Activated naive CD8-positive, alpha-beta T cell (primary cell): ENCODE measurements at regions not wholly inside any gene's neighbourhood (a gene's known extent, or its start where the extent isn't known, plus 50 kb on each side); places are given as distances from the start of the nearest gene placed in this dataset.
"Not testable (repeated sequence)": the region's sequence is repeated elsewhere in the genome, so short reads cannot be mapped to it uniquely, and the experiment has no call there.

Source experiments
- H3K27ac Mint-ChIP-seq: one replicate; pipeline ENCODE4 v1.8.0; 2021; ENCODE audit warnings: mixed read lengths
- H3K27me3 Mint-ChIP-seq: one replicate; pipeline ENCODE4 v1.8.0; 2021; ENCODE audit warnings: mixed read lengths
- H3K36me3 Mint-ChIP-seq: one replicate; pipeline ENCODE4 v1.8.0; 2021; ENCODE audit warnings: mixed read lengths
- H3K4me1 Mint-ChIP-seq: one replicate; pipeline ENCODE4 v1.8.0; 2021; ENCODE audit warnings: low read depth, mixed read lengths
- H3K4me3 Mint-ChIP-seq: one replicate; pipeline ENCODE4 v1.8.0; 2021; ENCODE audit warnings: mild to moderate bottlenecking, mixed read lengths
- H3K9me3 Mint-ChIP-seq: one replicate; pipeline ENCODE4 v1.8.0; 2021; ENCODE audit warnings: low read depth, mixed read lengths

DNA sequence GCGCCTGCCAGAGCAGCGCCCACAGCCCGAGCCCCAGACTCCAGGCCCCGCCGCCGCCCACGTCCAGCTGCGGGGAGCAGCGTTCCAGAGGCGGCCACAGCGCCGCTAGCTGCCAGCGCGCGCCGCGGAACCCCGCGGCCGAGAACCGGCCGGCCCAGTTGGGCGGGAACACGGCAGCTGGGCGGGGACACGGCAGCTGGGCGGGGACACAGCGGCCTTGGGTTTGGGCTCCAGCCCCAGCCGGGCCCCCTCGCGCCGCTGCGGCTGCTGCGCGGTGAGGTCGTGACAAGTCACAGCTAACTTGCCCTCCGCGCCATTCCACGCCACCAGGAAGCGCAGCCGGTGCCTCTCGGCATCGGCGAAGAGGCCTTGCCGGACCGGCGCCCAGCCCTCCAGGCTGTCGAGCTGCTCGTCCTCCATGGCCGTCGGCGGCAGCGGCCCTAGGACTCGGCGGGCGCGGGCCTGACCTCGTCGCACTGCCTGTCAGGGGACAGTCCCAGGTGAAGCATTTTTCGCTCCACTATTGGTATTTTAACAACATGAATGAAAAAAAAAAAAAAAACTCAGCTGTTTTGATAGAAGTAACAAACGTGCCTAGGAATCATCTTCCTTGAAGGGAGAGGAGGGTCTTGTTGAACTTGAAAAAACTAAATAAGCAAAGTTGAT is 56.6 kb upstream of the GOLGA8N start:
- H3K27ac Mint-ChIP-seq, H3K27me3 Mint-ChIP-seq, H3K9me3 Mint-ChIP-seq, H3K36me3 Mint-ChIP-seq, H3K4me1 Mint-ChIP-seq: not testable (repeated sequence)
- H3K4me3 Mint-ChIP-seq = peak overlapping the region; percentile 70

DNA sequence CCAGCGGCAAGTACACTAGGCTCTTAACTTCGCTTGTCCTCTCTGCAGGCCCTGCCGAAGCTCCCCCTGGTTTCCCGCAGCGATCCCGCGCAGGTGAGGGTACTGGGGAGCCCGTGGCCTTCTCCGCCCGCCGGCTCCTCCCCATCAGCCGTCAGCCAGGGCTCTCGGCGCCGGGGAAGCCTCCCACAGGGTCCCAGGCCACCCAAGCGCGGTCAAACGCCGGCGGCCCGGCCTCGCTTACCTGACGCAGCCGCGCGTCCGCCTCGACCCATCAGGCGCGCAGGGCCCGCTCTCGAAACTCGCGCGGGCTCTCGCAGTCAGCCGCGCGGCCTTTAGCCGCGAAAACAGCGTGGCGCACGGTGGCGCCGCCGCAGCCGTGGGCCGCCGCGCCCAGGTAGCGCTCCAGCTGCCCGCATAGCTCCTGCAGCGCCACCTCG is 57.2 kb upstream of the GOLGA8N start:
- H3K27ac Mint-ChIP-seq, H3K27me3 Mint-ChIP-seq, H3K4me3 Mint-ChIP-seq, H3K9me3 Mint-ChIP-seq, H3K4me1 Mint-ChIP-seq, H3K36me3 Mint-ChIP-seq: not testable (repeated sequence)

DNA sequence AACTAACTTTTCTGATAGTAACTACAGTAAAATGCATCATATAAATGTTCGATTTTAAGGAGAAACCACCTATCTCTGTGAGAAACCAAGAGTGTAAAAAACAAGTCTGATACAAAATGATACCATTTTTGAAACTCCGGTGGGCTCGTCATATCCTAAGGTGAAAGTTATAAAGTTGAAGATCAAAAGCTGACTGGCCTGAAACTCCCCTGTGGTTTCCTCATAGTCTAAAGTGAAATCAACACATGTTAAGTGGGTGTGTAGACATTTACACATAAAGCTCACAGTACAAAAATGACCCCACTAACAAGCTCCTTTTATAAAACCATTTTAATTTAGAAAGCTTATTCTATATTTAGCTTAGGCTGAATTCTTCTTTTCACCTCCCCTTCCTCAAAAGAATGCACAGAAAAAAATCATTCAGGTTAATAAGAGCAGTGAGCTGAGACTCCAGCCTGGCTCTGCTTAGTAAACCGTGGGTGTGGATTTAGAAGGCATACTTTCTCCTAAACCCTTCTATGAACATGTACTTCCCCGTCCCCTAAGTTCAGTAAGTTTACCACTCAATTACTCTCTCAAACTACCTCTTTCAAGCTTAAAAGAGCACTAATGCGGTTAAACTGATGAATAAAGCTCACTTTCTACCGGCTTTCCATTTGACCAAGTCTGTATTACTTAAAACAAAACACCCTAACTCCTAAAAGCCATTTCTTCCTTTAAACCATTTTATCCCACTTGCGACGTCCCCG is 57.9 kb upstream of the GOLGA8N start:
- not testable (repeated sequence) for H3K4me1 Mint-ChIP-seq, H3K27ac Mint-ChIP-seq, H3K27me3 Mint-ChIP-seq, H3K9me3 Mint-ChIP-seq, H3K36me3 Mint-ChIP-seq, H3K4me3 Mint-ChIP-seq

DNA sequence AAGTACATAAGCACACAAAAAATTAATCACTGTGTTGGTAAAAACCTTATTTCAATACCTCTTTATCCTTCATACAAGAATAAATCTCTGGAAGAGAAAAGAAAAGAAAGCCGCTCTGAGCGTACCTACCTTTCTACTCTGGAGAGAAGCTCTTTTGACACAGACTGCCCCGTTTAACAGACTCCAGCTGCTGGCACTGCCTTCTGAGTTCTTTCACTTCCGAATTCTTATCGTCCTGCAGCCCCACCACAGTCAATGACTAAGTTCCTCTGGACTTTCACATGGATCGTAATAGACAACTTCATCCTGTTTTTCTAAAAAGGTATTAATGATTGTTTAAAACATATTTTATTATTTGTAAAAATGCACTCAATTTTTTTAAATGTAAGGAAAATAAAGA is 67.5 kb upstream of the GOLGA8O start:
- not testable (repeated sequence) for H3K4me1 Mint-ChIP-seq

DNA sequence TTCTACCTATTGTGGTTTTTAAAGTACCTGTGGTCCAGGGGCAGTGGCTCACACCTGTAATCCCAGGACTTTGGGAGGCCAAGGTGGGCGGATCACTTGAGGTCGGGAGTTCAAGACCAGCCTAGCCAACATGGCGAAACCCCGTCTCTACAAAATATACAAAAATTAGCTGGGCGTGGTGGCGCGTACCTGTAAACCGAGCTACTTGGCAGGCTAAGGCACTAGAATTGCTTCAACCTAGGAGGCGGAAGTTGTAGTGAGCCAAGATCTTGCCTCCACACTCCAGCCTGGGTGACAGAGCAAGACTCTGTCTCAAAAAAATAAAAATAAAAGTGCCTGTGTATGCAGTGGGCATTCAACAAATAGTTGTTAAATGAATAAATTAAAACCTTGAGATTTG is 67.0 kb upstream of the GOLGA8O start:
- not testable (repeated sequence) for H3K27ac Mint-ChIP-seq, H3K4me1 Mint-ChIP-seq, H3K4me3 Mint-ChIP-seq, H3K9me3 Mint-ChIP-seq, H3K36me3 Mint-ChIP-seq, H3K27me3 Mint-ChIP-seq

More for the DNA sequence above, 67.5 kb upstream of the GOLGA8O start:
- H3K27me3 Mint-ChIP-seq, H3K27ac Mint-ChIP-seq, H3K9me3 Mint-ChIP-seq, H3K36me3 Mint-ChIP-seq, H3K4me3 Mint-ChIP-seq: not testable (repeated sequence)

DNA sequence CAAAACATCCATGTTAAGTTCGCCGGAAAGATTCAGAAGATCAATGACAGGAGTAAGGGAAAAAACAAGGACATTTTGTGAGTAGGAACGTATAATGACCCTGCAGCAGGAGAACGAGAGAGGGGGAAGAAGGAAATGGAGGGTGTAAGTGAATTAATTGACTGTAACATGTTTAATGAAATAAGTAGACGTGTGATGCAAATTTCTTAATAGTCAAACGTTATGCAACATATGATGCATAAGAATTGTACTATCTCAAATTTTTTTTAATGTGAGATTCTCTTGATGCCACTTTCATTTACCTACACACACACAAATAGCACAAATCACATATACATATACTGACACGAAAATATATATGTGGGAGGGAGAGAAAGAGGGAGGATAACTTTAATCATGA is 63.5 kb upstream of the GOLGA8O start:
- H3K36me3 Mint-ChIP-seq, H3K27ac Mint-ChIP-seq, H3K27me3 Mint-ChIP-seq, H3K9me3 Mint-ChIP-seq, H3K4me3 Mint-ChIP-seq, H3K4me1 Mint-ChIP-seq: not testable (repeated sequence)

DNA sequence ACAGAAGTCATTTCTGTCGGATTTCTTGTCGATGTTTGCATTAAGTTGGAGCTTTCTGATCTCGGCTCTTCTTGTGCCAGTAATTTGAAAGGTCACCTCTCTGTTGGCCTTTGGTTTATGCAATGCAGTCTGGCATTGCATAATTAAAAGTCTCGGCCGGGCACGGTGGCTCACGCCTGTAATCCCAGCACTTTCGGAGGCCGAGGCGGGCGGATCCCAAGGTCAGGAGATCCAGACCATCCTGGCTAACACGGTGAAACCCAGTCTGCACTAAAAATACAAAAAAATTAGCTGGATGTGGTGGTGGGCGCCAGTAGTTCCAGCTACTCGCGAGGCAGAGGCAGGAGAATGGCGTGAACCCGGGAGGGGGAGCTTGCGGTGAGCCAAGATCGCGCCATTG is 62.6 kb upstream of the GOLGA8O start:
- not testable (repeated sequence) for H3K27ac Mint-ChIP-seq, H3K9me3 Mint-ChIP-seq, H3K27me3 Mint-ChIP-seq, H3K4me1 Mint-ChIP-seq, H3K4me3 Mint-ChIP-seq, H3K36me3 Mint-ChIP-seq

DNA sequence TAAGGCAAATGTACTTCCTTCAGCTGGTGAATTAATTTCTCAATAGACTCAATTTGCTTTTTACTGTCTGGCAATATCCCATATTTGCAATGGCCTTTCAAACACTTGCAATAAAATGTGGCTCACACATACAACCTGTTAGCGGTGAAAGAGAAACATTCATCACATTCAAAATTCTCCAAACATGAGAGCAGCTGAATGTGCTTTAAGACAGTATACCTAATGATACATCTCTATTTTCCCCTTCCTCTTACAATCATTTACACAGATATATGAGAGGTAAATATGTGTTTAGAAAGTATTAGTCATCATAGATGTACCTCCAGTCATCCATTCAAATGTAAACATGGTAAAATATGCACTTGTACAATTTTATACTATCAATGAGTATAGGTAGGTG is 61.5 kb upstream of the GOLGA8O start:
- H3K9me3 Mint-ChIP-seq, H3K36me3 Mint-ChIP-seq: not testable (repeated sequence)

DNA sequence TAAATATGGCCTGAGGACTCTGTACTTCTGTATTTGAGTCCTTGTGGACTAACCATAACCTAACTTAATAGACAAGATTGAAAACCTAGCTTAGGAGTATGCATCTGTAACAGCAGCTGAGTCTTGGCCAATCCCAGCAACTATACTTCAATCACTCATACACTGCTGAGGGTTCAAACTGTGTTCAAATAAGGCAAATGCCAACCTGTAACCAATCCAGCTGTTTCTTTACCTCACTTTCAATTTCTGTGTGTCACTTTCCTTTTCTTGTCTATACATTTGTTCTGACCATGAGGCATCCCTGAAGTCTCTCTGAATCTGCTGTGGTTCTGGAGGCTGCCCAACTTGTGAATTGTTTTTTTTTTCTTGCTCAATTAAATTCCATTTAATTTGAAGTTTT is 57.9 kb upstream of the GOLGA8O start:
- H3K27ac Mint-ChIP-seq, H3K4me1 Mint-ChIP-seq, H3K4me3 Mint-ChIP-seq, H3K9me3 Mint-ChIP-seq, H3K27me3 Mint-ChIP-seq, H3K36me3 Mint-ChIP-seq: not testable (repeated sequence)

More for the DNA sequence above, 61.5 kb upstream of the GOLGA8O start:
- not testable (repeated sequence) for H3K4me1 Mint-ChIP-seq, H3K27ac Mint-ChIP-seq, H3K27me3 Mint-ChIP-seq, H3K4me3 Mint-ChIP-seq

DNA sequence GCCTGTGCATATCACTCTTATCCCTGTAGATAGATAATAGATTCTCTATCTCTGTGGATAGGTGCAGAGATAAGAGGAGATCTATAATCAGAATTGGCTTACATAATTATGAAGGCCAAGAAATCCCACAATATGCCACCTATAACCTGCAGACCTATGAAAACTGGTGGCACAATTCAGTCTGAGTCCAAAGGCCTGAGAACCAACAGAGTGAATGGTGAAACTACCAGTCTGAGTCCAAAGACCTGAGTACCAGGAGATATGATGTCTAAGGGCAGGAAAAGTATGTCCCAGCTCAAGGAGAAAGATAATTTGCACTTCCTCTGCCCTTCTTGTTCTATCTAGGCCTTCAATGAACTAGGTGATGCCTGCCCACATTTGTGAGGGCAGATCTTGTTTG is 54.6 kb upstream of the GOLGA8O start:
- not testable (repeated sequence) for H3K4me3 Mint-ChIP-seq, H3K36me3 Mint-ChIP-seq, H3K27me3 Mint-ChIP-seq, H3K27ac Mint-ChIP-seq, H3K9me3 Mint-ChIP-seq, H3K4me1 Mint-ChIP-seq

DNA sequence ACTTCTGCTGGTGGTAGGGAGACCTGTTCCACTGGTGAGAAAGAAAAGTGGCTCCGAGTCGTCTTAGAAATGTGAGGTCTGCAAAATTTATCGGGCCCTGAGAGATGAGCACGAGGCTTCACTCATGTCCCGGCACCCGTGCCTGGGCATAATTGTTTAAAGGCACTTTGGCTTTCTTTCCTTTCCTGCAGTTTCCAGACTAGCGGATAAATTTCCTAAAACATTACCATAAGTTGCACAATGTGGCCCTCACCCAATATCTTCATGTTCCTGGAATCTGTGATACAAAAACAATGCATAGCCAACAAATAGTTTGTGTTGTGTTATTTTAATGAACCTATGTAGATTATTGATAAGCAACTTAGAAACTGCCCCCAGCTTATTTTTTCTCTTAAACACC is 52.6 kb upstream of the GOLGA8O start:
- not testable (repeated sequence) for H3K27me3 Mint-ChIP-seq, H3K4me1 Mint-ChIP-seq, H3K4me3 Mint-ChIP-seq, H3K36me3 Mint-ChIP-seq, H3K27ac Mint-ChIP-seq, H3K9me3 Mint-ChIP-seq

DNA sequence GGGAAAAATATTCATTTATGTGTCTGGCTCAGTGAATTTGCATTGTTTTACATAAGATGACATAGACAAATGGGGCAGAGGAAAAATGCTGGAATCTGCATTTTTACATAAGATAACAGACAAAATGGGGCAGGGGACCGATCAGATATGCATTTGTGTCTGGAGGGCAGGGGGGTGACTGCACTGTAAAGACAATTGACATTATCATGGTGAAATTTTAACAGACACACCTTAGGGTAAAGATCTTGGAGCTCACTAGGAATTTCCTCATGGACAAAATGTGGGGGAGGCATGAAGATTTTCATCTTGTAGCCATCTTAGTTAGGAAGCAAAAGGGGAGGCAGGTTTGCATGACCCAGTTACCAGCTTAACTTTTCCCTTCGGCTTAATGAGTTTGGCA is 51.4 kb upstream of the GOLGA8O start:
- H3K36me3 Mint-ChIP-seq, H3K9me3 Mint-ChIP-seq, H3K27me3 Mint-ChIP-seq, H3K27ac Mint-ChIP-seq, H3K4me1 Mint-ChIP-seq, H3K4me3 Mint-ChIP-seq: not testable (repeated sequence)

DNA sequence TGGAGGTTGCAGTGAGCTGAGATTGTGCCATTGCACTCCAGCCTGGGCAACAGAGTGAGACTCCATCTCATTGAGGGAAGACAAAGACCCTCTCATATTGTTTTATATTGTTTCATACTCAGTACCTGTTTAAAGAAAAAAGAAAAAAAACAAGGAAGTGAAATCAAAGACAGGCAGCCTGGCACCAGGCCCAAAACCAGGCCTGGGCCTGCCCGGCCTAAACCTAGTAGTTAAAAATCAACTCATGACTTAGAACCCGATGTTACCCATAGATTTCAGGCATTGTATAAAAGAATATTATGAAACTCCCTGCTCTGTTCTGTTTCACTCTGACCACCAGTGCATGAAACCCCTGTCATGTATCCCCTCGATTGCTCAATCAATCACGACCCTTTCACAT is 50.2 kb upstream of the GOLGA8O start:
- not testable (repeated sequence) for H3K4me1 Mint-ChIP-seq, H3K4me3 Mint-ChIP-seq, H3K27ac Mint-ChIP-seq, H3K36me3 Mint-ChIP-seq, H3K27me3 Mint-ChIP-seq, H3K9me3 Mint-ChIP-seq
